ENCODE measurements at regions not wholly inside any gene's neighbourhood (a gene's known extent, or its start where the extent isn't known, plus 50 kb on each side); places are given as distances from the start of the nearest gene placed in this dataset.

- Histone ChIP-seq H3K27ac (ENCODE audit: low read depth in 1 of 2, low read length in 2 of 2) (no peak overlapping the region), H3K27me3 (ENCODE audit: control insufficient read depth in 1 of 2, insufficient read depth in 2 of 2, low read length in 2 of 2) (no peaks in the 10 kb centered on the region), H3K4me1 (ENCODE audit: insufficient read depth, low read length) (no peaks in the 10 kb centered on the region), H3K36me3 (ENCODE audit: insufficient read depth, low read length) (no peaks in the 10 kb centered on the region), H3K9me3 (ENCODE audit: control insufficient read depth in 1 of 2, insufficient read depth in 1 of 2, low read length in 2 of 2) (peaks cover 0 to 3% of the 10 kb centered on the region in 2 experiments), H3K4me3 (ENCODE audit: low read length) (no peak overlapping the region)
- H3K36me3 Mint-ChIP-seq (ENCODE audit: low read depth): no peaks in the 10 kb centered on the region
- no peak for ATAC-seq (ENCODE audit: poor library complexity)
- H3K4me1 Mint-ChIP-seq (ENCODE audit: low read depth): no peaks in the 10 kb centered on the region
- peaks cover 12% of the 10 kb centered on the region for H3K27me3 Mint-ChIP-seq
- POLR2A ChIA-PET: no interaction called here
- DNase-seq: no peak
- TF ChIP-seq CTCF (IDR thresholded peaks at IDR 0.05): no peak
- intact Hi-C loops (cut with DNase I, micrococcal nuclease): no loop called here
- CTCF ChIA-PET: no interaction called here
- no peaks in the 10 kb centered on the region for H3K9me3 Mint-ChIP-seq
- H3K4me3 Mint-ChIP-seq: no peak overlapping the region
- no peak overlapping the region for H3K27ac Mint-ChIP-seq
These were observed 479.4 kb upstream of the PKN2 start for GRCh38 chr1:88204612-88205167.

- no peaks in the 10 kb centered on the region for H3K9me3 ChIP-seq (ENCODE audit: control insufficient read depth in 1 of 2, insufficient read depth in 1 of 2, low read length in 2 of 2)
- POLR2A ChIA-PET: no interaction called here
- Mint-ChIP-seq H3K27me3 (no peaks in the 10 kb centered on the region), H3K27ac (no peak overlapping the region), H3K9me3 (no peaks in the 10 kb centered on the region), H3K36me3 (ENCODE audit: low read depth) (no peaks in the 10 kb centered on the region), H3K4me3 (no peak overlapping the region), H3K4me1 (ENCODE audit: low read depth) (peaks cover 4% of the 10 kb centered on the region)
- ATAC-seq (ENCODE audit: poor library complexity) (no peak), DNase-seq (no peak)
- H3K36me3 ChIP-seq (ENCODE audit: insufficient read depth, low read length): no peaks in the 10 kb centered on the region
- intact Hi-C loops (cut with DNase I, micrococcal nuclease): no loop called here
- no peak overlapping the region for H3K4me3 ChIP-seq (ENCODE audit: low read length)
- no peak for TF ChIP-seq CTCF (IDR thresholded peaks at IDR 0.05)
- no peaks in the 10 kb centered on the region for H3K27me3 ChIP-seq (ENCODE audit: control insufficient read depth in 1 of 2, insufficient read depth in 2 of 2, low read length in 2 of 2)
- H3K4me1 ChIP-seq (ENCODE audit: insufficient read depth, low read length): no peaks in the 10 kb centered on the region
- no peak overlapping the region for H3K27ac ChIP-seq (ENCODE audit: low read depth in 1 of 2, low read length in 2 of 2)
- CTCF ChIA-PET: no interaction called here
These were observed 475.7 kb upstream of the PKN2 start for GRCh38 chr1:88208389-88208788.

GRCh38 chr1:88210103-88210787, 473.8 kb upstream of the PKN2 start:
- no peaks in the 10 kb centered on the region for H3K9me3 ChIP-seq (ENCODE audit: control insufficient read depth in 1 of 2, insufficient read depth in 1 of 2, low read length in 2 of 2)
- H3K4me3 Mint-ChIP-seq: no peak overlapping the region
- H3K4me1 ChIP-seq (ENCODE audit: insufficient read depth, low read length): no peaks in the 10 kb centered on the region
- H3K36me3 ChIP-seq (ENCODE audit: insufficient read depth, low read length): no peaks in the 10 kb centered on the region
- no peak overlapping the region for H3K27ac Mint-ChIP-seq
- no peaks in the 10 kb centered on the region for H3K27me3 ChIP-seq (ENCODE audit: control insufficient read depth in 1 of 2, insufficient read depth in 2 of 2, low read length in 2 of 2)
- peaks cover 4% of the 10 kb centered on the region for H3K4me1 Mint-ChIP-seq (ENCODE audit: low read depth)
- no peak overlapping the region for H3K27ac ChIP-seq (ENCODE audit: low read depth in 1 of 2, low read length in 2 of 2)
- TF ChIP-seq CTCF (IDR thresholded peaks at IDR 0.05): no peak
- ChIA-PET CTCF (no interaction called here), POLR2A (no interaction called here)
- no peaks in the 10 kb centered on the region for H3K36me3 Mint-ChIP-seq (ENCODE audit: low read depth)
- H3K4me3 ChIP-seq (ENCODE audit: low read length): no peak overlapping the region
- H3K9me3 Mint-ChIP-seq: no peaks in the 10 kb centered on the region
- no peak for ATAC-seq (ENCODE audit: poor library complexity)
- H3K27me3 Mint-ChIP-seq: no peaks in the 10 kb centered on the region
- intact Hi-C loops (cut with DNase I, micrococcal nuclease): no loop called here
- DNase-seq: no peak

Data from CD4-positive, alpha-beta T cell (primary cell).